IPS DF 4.7 (cell line): ENCODE measurements at regions not wholly inside any gene's neighbourhood (a gene's known extent, or its start where the extent isn't known, plus 50 kb on each side); places are given as distances from the start of the nearest gene placed in this dataset.
"Not testable (repeated sequence)": the region's sequence is repeated elsewhere in the genome, so short reads cannot be mapped to it uniquely, and the experiment has no call there.

Experiments
- DNase-seq: peaks from one replicate; pipeline ENCODE4 v3.0.0-alpha.2; 2013; ENCODE audit warnings: low spot score; ENCODE audit errors: extremely low read depth

DNA sequence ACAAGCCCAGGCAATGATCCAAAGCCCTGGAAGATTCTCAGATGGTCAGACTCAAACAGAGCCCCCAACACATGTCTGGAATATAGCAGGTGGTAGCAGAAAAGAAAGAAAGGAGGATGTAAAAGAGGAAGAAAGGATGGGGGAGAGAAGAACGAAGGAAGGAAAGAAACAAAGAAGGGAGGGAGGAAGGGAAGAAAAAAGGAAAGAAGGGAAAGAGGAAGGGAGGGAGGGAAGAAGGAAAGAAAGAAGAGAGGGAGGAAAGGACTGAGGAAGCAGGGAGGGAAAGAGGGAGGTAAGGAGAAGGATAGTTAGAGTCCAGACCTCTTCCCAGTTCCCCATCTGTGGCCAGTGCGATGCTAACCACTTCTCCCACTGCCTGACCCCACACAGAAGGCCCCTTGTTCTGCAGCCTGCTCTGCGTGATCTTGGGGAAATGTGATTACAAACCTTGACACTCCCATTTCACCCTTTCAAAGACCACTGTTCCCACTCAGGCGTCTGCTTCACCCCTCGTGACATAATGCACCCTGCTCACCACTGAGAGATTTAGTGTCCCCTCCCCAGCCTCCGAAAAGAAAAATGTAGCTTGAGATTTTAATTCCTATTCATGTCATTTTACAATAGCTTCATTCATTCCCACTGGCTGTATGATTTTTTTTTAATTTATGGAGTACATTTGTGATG, 357.9 kb downstream of the BCL11B start:
- no peak for DNase-seq

DNA sequence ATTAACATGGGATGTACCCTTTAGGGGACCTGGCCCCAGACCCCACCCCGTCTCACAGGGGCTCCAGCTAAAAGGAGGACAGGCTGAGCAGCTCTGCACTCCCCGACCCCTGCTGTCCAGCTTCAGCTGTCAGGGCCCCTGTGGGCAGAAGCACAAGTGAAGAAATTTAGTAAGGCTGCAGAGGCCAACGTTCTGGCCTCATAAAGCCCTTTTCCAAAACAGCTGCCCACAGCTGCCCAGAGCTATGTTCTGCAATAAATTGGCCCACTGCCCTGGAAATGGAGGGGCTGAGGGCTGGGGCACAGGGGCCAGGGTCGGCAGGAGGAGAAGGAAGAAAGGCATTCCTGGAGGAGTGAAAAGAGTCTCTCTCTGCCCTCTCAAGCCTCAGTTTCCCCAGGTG, 357.1 kb downstream of the BCL11B start:
- no peak for DNase-seq

DNA sequence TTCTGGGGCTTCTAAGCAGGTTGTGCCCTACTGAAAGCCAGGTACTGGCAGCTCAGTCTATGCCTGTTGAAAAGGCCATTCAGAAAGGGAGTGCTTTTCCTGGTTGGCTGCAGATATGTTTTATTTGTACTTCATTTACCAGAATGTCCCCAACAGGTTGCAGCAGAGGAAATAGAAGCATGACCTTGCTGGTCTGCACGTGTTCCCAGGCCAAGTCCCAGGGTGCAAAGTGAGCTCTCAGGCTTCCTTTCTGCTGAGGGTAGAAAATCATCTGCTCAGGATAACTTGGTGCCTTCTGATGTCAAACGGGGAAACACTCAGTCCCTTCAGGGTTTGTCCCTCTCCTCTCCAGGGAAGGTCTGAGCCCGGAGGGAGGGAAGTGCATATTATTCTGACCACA, 356.4 kb downstream of the BCL11B start:
- DNase-seq = no peak

DNA sequence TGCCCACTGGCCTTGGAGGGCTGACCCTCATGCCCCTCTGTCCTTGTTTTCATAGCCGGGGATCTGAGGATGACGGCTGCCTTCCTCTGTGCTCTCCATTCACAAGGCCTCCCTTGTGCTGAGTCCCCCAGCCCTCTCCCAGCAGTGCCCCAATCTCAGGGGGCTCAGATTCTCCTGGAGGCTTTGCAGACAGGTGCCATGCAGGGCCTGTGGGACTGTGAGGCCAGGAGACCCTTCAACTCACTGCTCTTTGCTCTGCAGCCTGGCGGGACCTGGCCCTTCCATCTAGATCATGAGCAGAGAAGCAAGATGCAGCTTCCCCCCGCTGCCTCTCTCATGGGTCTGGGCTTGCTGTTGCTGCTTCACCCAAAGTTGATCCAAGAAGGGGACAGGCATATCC, 356.0 kb downstream of the BCL11B start:
- DNase-seq = no peak

DNA sequence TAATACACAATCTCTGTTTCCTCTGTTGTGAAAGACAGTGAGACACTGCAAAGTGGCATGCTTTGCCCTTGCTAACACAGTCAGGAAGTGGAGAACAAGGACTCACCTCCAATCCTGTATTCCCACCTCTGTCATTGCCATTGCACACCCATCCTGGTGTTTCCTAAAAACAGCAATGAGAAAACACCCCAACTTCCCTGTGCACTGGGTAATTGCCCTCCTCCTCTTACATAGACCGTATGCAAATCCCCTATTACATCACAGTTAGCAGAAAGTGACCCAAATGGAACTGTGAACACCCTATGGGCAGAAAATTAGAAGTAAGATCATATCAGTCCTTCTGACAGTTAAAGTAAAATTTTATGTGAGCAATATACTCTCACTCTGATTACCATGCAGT, 355.5 kb downstream of the BCL11B start:
- no peak for DNase-seq

DNA sequence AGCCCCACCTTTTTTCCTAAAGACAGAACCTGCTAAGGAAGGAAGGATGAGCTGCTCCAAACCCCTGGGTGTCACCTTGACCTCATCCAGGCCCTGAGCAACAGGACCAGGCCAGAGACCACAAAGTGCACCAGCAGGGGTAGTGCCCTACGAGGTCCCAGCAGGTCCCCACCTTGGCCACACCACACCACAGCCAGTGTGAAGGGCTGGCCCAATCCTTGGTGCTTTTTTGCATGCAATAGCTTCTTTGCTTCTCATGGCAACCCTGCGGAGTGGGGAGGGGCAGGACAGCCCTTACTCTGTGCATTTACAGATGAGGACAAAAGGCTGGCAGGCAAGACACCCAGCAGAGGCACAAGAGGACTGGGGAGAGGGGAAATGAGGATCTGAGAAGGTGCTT, 352.6 kb downstream of the BCL11B start:
- no peak for DNase-seq

DNA sequence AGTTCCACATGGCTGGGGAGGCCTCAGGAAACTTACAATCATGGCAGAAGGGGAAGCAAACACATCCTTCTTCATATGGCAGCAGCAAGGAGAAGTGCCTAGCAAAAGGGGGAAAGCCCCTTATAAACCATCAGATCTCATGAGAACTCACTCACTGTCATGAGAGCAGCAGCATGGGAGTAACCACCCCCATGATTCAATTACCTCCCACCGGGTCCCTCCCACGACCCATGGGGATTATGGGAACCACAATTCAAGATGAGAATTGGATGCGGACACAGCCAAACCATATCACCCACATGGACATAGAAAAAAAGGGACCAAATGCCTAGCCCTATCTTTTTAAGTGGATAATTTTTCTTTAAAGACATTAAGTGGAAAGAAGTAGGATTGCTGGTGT, 350.7 kb downstream of the BCL11B start:
- not testable (repeated sequence) for DNase-seq

DNA sequence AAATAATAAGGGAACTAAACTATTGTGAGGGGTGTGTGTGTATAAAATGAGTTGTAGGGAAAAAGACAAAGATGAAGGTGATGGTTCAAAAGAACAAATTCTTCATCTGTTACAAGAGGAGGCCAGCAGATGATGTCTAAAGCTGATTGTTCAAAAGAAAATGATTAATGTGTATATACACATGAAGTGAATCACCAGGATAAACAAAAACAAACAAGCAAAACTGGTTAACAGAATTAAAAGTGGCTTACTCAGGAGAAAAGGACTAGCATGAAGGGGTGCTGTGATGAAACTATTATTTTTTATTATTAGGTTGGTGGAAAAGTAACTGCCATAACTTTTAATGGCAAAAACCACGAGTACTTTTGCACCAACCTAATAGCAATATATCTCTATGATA, 348.4 kb downstream of the BCL11B start:
- no peak for DNase-seq

DNA sequence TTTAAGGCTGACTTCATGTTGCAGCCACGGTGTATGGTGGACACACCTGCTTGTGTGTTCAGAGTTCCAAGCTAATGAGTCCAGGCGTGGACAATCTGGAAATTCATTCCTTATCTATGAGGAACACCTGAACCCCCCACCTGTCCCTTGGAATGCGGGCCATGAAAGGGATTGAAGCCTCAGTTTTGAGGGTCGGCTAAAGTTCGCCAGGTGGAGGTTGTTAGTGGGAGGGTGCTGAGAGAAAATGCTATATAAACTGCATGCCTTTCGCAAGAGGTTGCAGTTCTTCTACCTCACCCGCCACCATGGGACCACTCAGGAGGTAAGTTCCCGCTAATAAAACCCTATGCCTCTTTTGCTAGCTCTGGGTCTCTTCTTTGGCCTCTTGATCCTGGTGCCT, 348.0 kb downstream of the BCL11B start:
- DNase-seq = no peak

DNA sequence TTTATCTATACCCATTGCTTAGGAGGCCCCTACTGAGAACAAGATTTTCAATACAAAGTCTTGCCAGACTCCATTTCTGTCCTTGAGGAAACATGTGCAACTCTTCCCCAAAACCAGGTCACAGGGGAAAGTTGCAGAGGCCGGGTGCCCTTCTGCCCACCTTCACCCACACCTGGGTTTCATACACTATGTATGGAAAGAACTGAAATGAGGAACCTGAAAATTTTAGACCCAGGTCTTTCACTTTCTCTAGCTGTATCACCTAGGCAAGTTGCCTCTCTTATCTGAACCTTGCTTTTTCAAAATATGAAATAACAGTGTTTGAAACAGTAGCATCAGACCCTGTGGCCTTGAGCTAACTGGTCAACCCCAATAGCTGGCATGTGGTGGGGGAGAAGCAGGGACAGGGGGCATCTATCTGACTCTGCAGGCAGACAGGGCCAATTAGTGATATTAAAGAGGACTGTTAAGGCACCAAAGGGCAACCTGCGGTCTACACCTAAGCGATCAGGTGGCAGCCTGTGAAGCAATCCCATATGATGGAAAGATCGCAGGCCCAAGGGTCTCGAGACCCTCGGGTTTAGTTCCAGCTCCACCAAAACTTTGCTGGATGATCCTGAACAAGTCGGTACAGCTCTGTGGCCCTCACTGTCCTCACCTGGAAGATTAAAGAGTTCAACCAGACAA, 346.5 kb downstream of the BCL11B start:
- DNase-seq = no peak

DNA sequence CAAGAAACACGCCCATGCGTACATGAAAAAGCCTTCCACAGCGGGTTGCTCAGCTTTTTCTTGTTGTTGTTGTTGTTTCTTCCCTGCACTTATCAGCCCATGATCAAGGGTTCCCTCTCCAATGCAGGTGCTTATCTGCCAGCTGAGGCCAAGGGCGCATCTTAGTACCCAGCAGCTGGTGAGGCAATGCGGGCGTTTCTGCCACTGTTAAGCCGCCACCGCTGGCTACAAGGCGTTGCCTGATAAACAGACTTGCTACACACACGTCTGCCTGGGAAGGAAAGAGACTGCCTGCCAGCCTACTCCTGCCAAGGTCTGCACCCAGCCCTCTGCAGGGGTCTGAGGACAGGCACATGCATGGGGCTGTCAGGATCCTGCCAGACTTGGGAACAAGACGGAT, 345.9 kb downstream of the BCL11B start:
- DNase-seq = no peak

DNA sequence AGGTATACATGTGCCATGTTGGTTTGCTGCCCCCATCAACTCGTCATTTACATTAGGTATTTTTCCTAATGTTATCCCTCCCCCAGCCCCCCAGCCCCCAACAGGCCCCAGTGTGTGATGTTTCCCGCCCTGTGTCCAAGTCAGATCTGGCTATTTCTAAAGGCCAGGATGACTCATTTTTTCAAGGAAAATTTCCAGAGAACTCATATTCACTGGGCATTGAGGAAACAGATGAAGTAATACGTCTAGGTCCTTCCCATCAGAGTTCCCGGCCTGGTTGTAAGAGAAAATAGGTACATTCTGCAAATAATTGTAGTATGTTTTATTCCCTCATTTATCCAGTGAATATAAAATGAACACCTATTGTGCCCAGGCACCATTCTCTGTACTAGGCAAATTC, 345.2 kb downstream of the BCL11B start:
- DNase-seq = no peak

DNA sequence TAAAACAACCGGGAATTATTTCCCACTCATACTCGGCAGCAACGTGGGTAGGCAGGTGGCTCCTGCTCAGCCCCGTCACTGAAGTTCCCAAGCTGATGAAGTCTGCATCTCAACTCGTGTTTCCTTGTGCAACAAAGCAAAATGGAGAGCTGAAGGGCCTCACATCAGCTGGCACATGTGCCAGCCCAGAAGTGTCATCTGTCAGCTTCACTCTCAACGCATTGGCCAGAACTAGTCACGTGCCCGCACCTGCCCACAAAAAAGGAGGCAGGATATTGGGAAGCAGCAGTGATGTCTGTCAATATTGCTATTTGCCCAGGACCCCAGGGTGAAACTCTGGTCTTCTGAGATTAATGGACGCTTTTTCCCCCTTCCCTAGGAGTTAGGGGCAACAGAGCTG, 344.0 kb downstream of the BCL11B start:
- DNase-seq = no peak

DNA sequence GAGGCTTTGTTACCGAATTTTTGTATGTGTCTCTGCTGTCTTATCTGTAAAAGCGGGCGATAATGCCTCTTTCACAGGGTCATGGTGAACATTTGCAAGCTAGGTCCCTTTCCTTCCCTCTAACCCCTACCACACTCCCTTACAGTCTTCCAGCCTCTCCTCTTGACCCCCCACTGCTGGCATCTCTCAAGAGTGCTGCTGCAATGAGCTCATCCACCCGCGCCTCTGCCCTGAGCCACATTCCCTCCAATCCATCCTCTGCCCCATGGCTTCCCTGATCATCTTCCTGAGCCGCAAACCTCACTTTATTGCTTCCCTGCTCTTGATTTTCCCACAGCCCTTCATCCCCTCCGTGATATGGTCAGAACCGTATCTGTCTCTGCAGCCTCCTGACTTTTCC, 343.6 kb downstream of the BCL11B start:
- no peak for DNase-seq

DNA sequence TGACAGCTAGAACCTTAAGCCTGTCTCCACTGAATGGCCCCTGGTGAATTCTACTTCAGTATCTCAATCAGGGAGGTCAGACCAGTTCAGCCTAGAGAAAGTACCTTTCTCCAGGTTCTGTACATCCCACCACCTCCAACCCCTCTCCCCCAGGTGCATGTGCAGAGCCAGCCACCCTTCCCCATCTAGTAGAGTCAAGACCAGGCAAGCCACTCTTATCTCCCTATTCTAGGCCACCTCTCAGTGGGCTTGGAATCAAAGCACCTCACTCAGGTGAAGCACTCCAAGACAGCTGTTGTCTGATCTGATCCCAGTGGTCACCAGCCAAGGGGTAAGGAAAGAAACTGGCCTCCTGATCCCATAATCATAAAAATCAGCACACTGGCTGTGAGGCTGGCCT, 340.9 kb downstream of the BCL11B start:
- no peak for DNase-seq

DNA sequence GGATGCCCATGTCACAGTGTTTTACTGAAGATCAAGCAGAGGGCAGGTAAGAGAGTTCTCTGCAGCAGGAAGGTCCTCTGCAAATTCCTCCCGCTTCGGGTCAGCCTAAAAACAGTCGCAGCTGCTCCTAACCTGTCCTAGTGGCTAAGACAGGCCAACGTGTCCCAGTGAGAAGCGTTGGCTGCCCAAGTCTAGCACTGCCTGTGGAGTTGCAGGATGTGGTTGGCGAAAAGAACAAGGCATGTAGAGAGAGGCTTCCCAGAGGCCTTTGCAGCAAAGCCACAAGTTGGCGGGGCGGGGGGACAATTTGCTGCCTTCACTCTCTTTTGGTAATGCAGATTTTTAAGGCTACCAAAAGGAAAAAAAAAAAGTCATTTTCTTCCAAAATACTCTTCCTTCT, 340.1 kb downstream of the BCL11B start:
- no peak for DNase-seq

DNA sequence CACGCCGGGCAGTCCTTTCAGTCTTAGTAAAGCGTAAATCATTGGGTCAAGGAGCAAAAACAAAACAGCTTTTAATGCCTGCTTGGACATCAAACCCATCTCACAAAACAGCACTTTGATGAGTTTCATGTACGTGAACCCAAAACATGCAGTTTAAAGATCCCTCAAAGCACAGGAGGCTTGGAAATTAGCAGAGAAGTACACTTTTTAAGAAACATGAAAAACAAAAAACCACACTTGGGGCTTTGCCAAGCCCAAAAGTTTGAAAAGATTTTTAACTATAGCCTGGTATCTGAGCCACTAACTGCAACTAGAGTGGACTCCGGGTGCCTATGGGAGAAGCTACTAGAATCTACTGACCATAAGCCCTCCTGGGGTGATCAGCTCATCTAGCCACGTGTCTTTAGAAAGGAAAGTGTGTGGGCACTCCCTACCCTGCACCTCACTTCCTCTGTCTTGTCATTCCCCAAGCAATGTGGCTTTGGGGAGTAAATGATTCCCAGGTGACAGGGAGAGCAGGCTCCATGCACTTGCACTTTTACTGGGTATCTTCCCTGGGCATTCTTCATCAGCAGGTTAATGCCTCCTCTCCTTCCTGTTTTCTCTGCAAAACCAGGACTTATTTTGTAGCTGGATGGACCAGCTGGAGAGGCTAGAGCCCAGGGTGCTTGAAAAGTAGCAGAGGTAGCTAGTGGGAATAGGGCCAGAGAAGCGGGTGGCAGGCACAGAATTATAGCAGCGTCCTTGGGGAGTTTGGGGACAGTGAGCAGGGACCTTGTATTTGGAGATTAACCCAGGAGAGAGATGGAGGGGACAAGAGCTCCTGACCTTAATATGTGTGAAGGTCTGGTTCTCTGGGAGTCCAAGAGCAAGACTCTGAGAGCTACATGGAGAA, 339.3 kb downstream of the BCL11B start:
- DNase-seq = no peak

DNA sequence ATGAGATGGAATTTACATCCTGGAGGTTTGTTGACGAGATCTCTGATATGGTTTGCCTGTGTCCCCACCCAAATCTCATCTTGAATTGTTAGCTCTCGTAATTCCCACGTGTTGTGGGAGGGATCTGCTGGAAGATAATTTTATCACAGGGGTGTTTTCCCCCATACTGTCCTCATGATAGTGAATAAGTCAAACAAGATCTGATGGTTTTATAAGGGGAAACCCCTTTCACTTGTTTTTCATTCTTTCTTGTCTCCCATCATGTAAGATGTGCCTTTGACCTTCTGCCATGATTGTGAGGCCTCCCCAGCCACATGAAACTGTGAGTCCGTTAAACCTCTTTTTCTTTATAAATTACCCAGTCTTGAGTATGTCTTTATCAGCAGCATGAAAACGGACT, 337.4 kb downstream of the BCL11B start:
- DNase-seq = not testable (repeated sequence)

DNA sequence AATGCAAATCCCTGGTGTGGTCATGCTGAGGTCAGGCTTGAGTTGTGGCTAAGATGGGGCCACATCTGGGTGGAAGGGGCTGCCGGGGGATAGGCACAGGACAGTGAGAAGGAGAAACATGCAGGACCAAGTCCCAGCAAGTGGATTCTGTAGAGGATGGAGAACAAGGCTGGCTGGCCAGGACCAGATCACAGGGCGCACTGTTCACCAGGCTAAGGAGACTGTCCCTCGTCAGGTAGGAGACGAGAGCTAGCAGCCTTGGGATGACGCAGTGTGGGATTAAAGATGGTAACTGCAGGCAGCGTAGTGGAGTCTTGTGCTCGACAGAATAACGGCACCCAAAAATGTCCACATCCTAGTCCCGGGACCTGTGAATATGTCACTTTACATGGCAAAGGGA, 336.1 kb downstream of the BCL11B start:
- DNase-seq = no peak

DNA sequence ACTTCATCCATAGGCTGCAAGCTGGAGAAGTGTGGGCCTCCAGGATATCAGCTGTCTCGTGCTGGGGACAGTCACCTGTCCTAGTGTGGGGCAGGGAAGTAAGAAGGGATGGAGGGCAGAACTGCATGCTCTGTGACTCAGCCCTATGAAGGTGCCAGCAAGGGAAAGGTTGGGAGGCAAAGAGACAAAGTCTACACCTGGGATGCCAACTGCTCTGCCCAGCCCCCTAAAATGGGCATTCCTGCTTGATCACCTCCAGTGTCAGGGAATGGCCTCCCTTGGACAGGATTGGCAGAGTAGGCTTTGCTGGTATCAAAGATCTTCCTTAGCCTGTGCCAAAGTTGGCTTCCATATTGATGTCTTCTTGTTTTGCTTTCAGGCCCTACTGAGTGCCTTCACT, 335.0 kb downstream of the BCL11B start:
- DNase-seq = no peak

DNA sequence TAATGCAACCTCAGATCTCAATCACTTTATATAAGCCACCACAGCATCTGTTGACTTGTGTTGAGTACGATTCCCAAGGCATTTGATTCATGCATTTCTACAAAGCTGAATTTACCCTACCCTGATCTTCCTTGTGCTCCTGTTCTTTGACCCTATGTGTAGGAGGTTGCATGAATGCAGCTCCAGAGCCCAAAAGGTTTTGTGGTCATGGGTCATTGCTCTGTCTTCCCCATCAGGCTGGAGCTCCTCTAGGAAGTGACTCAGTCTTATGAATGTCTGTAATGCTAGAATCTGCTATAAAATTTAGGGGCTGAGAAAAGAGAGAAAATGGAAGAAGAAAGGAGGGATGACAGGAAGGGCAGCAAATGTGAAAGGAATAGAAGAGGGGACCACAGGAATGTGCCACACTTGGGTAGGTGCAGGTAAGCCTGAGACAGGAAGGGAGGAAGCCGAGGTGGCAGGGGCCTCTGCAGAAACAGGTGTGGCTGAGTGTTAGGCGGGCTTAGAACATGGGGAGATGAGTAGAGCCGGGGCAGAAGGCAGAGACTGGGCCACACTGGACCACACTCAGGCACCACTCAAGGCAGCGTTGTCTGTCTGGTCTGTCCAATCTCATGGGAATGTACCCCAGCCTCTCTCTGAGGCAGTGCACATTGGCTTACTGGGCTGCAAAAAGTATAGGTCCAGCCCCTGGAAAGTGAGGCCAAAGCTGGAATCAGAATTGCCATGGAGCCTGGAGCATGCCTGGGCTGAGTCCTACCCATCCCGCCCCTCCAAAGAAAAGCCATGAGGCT, 334.1 kb downstream of the BCL11B start:
- DNase-seq = no peak
